ENCODE measurements at regions not wholly inside any gene's neighbourhood (a gene's known extent, or its start where the extent isn't known, plus 50 kb on each side); places are given as distances from the start of the nearest gene placed in this dataset.

GRCh38 chr20:48552550-48552949 lies 275.2 kb downstream of the PREX1 start:
- Histone ChIP-seq H2AFZ (ENCODE audit: low read depth, low read length) (no peak overlapping the region), H3K9ac (ENCODE audit: low read depth, low read length) (no peak overlapping the region), H4K20me1 (ENCODE audit: insufficient read depth, low read length) (no peaks in the 10 kb centered on the region), H3K79me2 (ENCODE audit: insufficient read depth, low read length) (no peaks in the 10 kb centered on the region), H3K4me2 (ENCODE audit: insufficient read depth, low read length) (no peak overlapping the region), H3K27ac (ENCODE audit: low read length) (no peak overlapping the region), H3K27me3 (ENCODE audit: insufficient read depth, low read length, poor library complexity) (peaks cover 2% of the 10 kb centered on the region), H3K36me3 (ENCODE audit: insufficient read depth, low read length) (no peaks in the 10 kb centered on the region), H3K4me3 (ENCODE audit: low read depth in 1 of 2, low read length in 2 of 2) (no peak overlapping the region), H3K4me1 (ENCODE audit: insufficient read depth, low read length) (no peaks in the 10 kb centered on the region), H3K9me3 (ENCODE audit: insufficient read depth, low read length, severe bottlenecking) (no peaks in the 10 kb centered on the region)
- DNase-seq, result no peak
- ATAC-seq (ENCODE audit: insufficient read depth, low read depth), result no peak
- no peak for TF ChIP-seq CTCF (IDR thresholded peaks at IDR 0.05; ENCODE audit: borderline replicate concordance, extremely low read depth, low read length, poor library complexity, severe bottlenecking)
- TF ChIP-seq EZH2 (IDR thresholded peaks at IDR 0.05; ENCODE audit: borderline replicate concordance, low read depth, low read length, severe bottlenecking), result no peak

- H3K4me2 ChIP-seq (ENCODE audit: insufficient read depth, low read length), result no peak overlapping the region
- no peak for DNase-seq
- no peak overlapping the region for H2AFZ ChIP-seq (ENCODE audit: low read depth, low read length)
- H3K36me3 ChIP-seq (ENCODE audit: insufficient read depth, low read length), result no peaks in the 10 kb centered on the region
- TF ChIP-seq EZH2 (IDR thresholded peaks at IDR 0.05; ENCODE audit: borderline replicate concordance, low read depth, low read length, severe bottlenecking) (no peak), CTCF (IDR thresholded peaks at IDR 0.05; ENCODE audit: borderline replicate concordance, extremely low read depth, low read length, poor library complexity, severe bottlenecking) (no peak)
- H3K4me3 ChIP-seq (ENCODE audit: low read depth in 1 of 2, low read length in 2 of 2), result no peak overlapping the region
- H4K20me1 ChIP-seq (ENCODE audit: insufficient read depth, low read length), result no peaks in the 10 kb centered on the region
- no peaks in the 10 kb centered on the region for H3K27me3 ChIP-seq (ENCODE audit: insufficient read depth, low read length, poor library complexity)
- H3K79me2 ChIP-seq (ENCODE audit: insufficient read depth, low read length), result no peaks in the 10 kb centered on the region
- no peak overlapping the region for H3K9ac ChIP-seq (ENCODE audit: low read depth, low read length)
- H3K27ac ChIP-seq (ENCODE audit: low read length), result no peak overlapping the region
- no peak for ATAC-seq (ENCODE audit: insufficient read depth, low read depth)
- no peaks in the 10 kb centered on the region for H3K4me1 ChIP-seq (ENCODE audit: insufficient read depth, low read length)
- no peaks in the 10 kb centered on the region for H3K9me3 ChIP-seq (ENCODE audit: insufficient read depth, low read length, severe bottlenecking)
Measured at GRCh38 chr20:48550814-48551213, 277.0 kb downstream of the PREX1 start.

- Histone ChIP-seq H3K79me2 (ENCODE audit: insufficient read depth, low read length) (no peaks in the 10 kb centered on the region), H3K4me2 (ENCODE audit: insufficient read depth, low read length) (no peak overlapping the region), H4K20me1 (ENCODE audit: insufficient read depth, low read length) (no peaks in the 10 kb centered on the region), H2AFZ (ENCODE audit: low read depth, low read length) (no peak overlapping the region), H3K4me3 (ENCODE audit: low read depth in 1 of 2, low read length in 2 of 2) (no peak overlapping the region), H3K27ac (ENCODE audit: low read length) (no peak overlapping the region), H3K36me3 (ENCODE audit: insufficient read depth, low read length) (no peaks in the 10 kb centered on the region), H3K9me3 (ENCODE audit: insufficient read depth, low read length, severe bottlenecking) (no peaks in the 10 kb centered on the region), H3K9ac (ENCODE audit: low read depth, low read length) (no peak overlapping the region), H3K4me1 (ENCODE audit: insufficient read depth, low read length) (no peaks in the 10 kb centered on the region), H3K27me3 (ENCODE audit: insufficient read depth, low read length, poor library complexity) (peaks cover 6% of the 10 kb centered on the region)
- TF ChIP-seq EZH2 (IDR thresholded peaks at IDR 0.05; ENCODE audit: borderline replicate concordance, low read depth, low read length, severe bottlenecking) (no peak), CTCF (IDR thresholded peaks at IDR 0.05; ENCODE audit: borderline replicate concordance, extremely low read depth, low read length, poor library complexity, severe bottlenecking) (no peak)
- DNase-seq (no peak), ATAC-seq (ENCODE audit: insufficient read depth, low read depth) (no peak)
Measured at GRCh38 chr20:48547664-48548063, 280.1 kb downstream of the PREX1 start.
